Subcutaneous abdominal adipose tissue (tissue), 5 donors: ENCODE measurements at regions not wholly inside any gene's neighbourhood (a gene's known extent, or its start where the extent isn't known, plus 50 kb on each side); places are given as distances from the start of the nearest gene placed in this dataset.
A peak's percentile ranks its signal among the peaks of the same experiment; 100 is the strongest.

Experiments
- H3K27ac ChIP-seq: one replicate; pipeline ENCODE4 v1.7.0; 2013; ENCODE audit warnings: low read depth, mild to moderate bottlenecking, inconsistent platforms, low read length, moderate library complexity
- H3K27me3 ChIP-seq, 5 donors: one replicate each; pipeline ENCODE4 v1.7.0; 2013; ENCODE audit warnings: low read length in 5 of 5, inconsistent platforms in 1 of 5; ENCODE audit not compliant: control insufficient read depth in 5 of 5, insufficient read depth in 4 of 5
- H3K36me3 ChIP-seq, 5 donors: one replicate each; pipeline ENCODE4 v1.7.0; 2013; ENCODE audit warnings: low read length in 5 of 5; ENCODE audit not compliant: control insufficient read depth in 5 of 5, insufficient read depth in 5 of 5
- H3K4me1 ChIP-seq, 5 donors: one replicate each; pipeline ENCODE4 v1.7.0; 2013; ENCODE audit warnings: low read length in 5 of 5, mild to moderate bottlenecking in 3 of 5, moderate library complexity in 1 of 5; ENCODE audit not compliant: control insufficient read depth in 5 of 5, insufficient read depth in 5 of 5
- H3K4me3 ChIP-seq, 5 donors: one replicate each; pipeline ENCODE4 v1.7.0; 2013; ENCODE audit warnings: low read length in 5 of 5, low read depth in 1 of 5
- H3K9ac ChIP-seq, 5 donors: one replicate each; pipeline ENCODE4 v1.7.0; 2013; ENCODE audit warnings: low read length in 5 of 5, mild to moderate bottlenecking in 4 of 5, moderate library complexity in 3 of 5
- H3K9me3 ChIP-seq, 5 donors: one replicate each; pipeline ENCODE4 v1.7.0; 2013; ENCODE audit warnings: low read length in 5 of 5; ENCODE audit not compliant: control insufficient read depth in 5 of 5
- donor health status: healthy.
- donor health status: healthy.
- donor health status: healthy.
- donor health status: healthy.
- donor health status: healthy.

- Histone ChIP-seq H3K9ac (no peak overlapping the region), H3K4me1 (peaks cover 0 to 15% (median 14%) of the 10 kb centered on the region in 5 donors), H3K36me3 (no peaks in the 10 kb centered on the region), H3K9me3 (no peaks in the 10 kb centered on the region), H3K27ac (no peak overlapping the region), H3K4me3 (peak overlapping the region in 2 of 5 donors; percentile 41 to 45), H3K27me3 (peaks cover 0 to 5% (median 0%) of the 10 kb centered on the region in 5 donors)
Measured at GRCh38 chr18:76545433-76546087, 50.5 kb upstream of the ZNF516 start.

- no peak overlapping the region for H3K27ac ChIP-seq
- no peak overlapping the region for H3K4me3 ChIP-seq
- H3K9me3 ChIP-seq: no peaks in the 10 kb centered on the region
- H3K27me3 ChIP-seq: peaks cover 0 to 7% (median 3%) of the 10 kb centered on the region in 5 donors
- no peak overlapping the region for H3K9ac ChIP-seq
- H3K4me1 ChIP-seq: peaks cover 0 to 16% (median 14%) of the 10 kb centered on the region in 5 donors
- no peaks in the 10 kb centered on the region for H3K36me3 ChIP-seq
Measured at GRCh38 chr18:76544511-76545345, 49.7 kb upstream of the ZNF516 start.
